Medulla oblongata (tissue), 1 donor: ENCODE measurements at regions not wholly inside any gene's neighbourhood (a gene's known extent, or its start where the extent isn't known, plus 50 kb on each side); places are given as distances from the start of the nearest gene placed in this dataset.

Experiments used
- DNase-seq: peaks from one replicate; pipeline ENCODE4 v3.0.0-alpha.2; 2015; ENCODE audit errors: extremely low spot score

DNA sequence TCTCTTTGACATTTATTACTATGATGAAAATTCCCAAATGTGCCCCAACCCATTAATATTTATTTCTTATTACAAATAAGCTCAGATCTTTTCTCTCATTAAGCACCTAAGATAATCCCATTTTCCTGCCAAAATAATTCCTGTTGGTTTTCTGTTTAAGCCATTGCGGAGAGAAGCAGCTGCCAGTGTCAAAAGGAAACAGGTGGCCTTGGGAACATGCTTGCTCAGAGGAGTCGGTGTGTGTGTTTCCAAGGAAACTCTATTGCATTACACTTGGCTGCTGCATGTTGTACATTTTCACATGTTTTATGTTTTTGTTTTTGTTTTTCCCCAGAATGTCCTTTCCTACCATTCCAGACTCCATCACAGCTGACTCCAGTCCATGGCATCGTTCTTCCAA lies 56.4 kb downstream of the CD24 start:
- no peak for DNase-seq

DNA sequence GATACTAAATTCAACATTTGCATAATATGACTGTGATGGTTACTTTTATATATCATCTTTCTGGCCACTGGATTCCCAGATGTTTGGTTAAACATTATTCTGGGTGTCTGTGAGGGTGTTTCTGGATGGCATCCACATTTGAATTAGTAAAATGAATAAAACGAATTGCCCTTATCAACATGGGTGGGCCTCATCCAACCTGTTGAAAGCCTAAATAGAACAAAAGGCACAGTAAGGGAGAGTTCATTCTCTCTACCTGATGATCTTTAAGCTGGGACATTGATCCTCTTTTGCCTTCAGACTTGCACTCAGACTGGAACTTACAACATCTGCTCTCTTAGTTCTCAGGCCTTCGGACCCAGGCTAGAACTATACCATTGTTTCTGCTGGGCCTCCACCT lies 57.6 kb downstream of the CD24 start:
- DNase-seq, result no peak

DNA sequence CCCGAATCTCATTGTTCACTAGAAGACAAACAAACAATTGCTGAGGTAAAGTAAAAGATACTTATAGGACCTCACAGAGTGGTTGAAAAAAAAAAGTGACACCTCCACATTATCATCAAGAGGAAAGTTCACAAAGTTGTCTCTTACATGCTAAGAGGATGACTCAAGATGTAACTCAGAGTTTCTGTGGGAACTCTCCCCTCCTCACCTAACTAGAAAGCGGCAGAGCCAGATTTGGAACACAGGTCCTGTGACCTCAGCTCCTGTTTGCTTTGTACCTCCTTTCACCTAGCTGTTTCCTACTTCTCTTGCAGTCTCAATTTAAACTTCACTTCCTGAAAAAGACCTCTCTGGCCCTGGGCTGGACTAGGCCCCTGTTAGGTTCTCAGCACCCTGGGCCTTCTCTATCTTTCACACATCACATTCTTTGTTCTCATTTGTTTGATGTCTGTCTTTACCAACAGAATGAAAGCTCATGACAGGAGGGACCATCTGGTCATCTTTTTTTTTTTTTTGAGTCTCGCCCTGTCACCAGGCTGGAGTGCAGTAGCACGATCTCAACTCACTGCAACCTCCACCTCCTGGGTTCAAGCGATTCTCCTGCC lies 60.8 kb downstream of the CD24 start:
- DNase-seq, result no peak

DNA sequence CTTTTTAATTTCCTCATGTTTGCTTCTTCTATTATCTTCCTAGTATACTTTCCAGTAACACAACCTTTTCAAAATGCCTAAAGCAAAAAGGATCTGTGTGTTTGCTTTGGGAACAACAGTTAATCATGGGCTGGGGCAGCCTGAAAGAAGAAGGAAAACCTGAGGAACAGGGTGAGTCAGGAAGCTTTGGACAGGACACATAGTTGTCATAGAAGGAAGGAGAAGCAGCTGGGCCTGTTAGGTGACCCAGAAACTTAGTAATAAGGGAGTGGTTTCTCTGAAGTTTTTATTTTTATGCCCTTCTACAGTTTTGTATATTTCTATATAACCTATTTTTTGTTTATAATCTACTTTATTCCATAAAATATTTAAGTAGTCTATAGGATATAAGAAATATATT lies 61.4 kb downstream of the CD24 start:
- DNase-seq, result no peak

DNA sequence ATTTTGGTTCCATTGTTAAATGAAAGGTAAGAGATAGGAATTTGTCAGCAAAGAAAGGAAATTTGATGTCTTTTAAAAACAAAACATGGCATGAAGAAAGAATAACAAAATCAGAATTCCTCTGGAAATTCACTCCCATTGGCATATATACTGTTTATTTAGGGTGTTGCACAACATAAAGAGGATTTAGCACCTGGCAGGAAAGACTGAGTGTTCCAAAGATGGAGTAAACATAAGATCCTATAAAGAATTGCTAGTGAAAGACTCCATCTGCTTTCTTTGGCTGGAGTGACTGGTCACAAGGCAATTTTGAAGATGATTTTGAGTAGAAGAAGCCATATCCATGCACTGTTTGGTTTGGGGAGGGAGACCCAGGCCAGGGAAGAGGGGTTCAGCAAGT lies 62.4 kb downstream of the CD24 start:
- DNase-seq, result no peak

DNA sequence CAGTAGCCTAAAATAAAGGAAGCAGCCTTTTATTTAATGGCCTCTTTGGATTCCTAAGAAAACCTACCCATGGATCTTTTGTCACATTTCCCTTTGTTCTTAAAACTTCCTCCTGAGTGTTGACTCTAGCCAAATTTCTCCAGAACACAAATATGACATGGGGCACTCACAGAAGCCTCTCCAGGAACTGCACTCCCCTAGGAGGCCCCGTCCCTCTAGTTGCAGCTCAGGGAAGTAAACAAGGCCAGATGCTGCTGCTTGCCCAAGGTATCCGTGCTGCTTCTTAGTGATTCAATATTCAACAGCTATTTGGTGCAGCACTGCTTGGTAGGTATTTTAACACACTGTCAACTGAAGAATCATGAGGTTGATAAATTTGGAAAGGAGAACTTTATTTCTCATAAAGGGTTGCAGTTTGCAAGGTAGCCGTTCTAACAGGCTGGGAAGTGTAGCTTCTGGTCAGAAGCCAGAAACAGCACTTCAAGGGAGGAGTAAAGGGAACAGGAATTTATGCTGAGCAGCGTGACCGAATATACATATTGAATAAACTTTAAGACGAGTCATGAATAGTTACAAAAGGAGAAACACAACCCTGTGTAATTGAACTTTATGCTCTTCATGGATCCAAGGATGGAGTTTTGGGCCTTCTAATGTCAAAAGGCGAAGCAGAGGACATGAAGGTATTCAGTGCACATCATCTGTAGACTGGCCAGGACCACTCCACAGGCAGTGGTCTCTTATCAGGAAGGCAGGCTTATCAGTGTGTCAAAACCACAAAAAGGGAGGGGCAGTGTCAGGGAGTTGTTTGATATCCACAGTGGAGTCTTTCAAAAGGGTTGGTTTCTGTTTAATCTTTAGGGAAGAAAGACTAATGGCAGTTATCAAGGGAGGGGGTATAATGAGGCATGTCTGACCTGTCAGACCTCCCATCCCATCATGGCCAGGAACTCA lies 63.3 kb downstream of the CD24 start:
- DNase-seq, result no peak

DNA sequence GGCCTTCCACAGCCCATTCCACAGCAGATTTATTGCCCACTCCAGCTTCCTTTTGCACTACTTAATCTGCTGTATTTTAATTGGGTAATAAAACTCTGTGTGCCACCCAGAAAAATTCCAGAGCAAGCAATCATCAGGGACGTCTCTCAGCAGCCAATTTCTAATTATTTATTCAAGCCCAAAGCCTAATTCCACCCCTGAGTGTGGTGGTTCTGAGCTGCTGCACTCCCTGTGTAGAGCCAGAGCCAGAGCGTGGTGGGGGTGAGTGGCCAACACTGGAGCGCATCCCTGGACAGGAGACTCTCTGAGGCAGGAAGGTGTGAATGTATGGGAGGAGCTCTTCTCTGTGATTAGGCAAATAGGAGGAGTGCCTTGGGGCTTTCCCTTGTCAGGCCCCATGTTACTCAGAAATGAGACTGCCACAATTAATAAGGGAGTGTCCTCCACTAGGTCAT lies 66.1 kb downstream of the CD24 start:
- DNase-seq, result no peak

DNA sequence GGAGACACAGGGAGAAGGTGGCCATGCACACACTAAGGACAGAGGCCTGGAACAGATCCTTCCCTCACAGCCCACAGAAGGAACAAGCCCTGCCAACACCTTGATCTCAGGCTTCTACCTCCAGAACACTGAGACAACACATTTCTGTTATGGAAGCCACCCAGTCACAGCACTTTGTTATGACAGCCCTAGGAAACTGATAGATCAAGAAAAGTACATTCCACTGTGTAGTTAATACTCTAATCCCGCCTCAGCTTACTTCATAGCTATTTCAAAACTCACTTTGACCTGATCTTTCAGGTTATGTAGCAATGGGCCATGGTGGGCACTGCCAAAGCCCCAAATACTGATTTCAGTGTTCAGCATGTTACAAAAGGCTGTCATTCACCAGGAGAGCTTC lies 66.8 kb downstream of the CD24 start:
- no peak for DNase-seq

DNA sequence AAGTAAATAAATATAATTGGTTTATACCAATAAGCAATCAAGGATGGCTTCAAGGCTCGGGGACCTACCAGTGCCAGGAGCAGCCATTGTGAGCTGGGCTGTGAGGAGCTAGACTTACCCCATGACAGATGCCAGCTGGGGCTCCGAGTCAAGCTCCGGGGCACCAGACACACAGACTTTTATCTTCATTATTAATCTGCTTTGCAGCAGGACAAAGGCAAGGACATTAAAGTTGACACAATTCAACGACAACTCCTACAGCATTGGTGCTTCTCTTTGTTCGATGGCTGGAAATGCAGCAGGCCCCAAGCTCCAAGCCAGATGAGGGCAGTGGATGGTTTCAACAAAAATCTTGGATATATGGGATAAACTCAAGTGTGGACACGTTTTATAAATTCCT lies 68.3 kb downstream of the CD24 start:
- DNase-seq, result no peak

DNA sequence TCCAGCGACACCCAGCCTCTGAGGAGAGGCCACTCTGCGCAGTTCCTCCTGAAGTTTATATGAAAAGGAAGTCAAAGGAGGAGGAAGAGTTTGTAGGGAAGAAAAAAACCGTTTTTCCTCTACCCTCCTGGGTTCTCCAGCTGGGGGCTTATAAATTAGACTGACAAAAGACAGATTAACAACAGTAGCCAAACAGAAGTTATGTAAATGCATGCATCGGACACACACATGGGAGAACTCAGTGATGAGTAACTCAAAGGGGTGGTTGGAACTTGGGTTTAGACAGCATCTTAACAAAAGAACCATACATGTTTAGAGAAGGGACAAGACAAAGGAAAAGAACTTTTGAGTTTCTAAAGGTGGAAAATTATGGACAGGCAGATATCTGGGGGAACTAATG lies 71.2 kb downstream of the CD24 start:
- no peak for DNase-seq

DNA sequence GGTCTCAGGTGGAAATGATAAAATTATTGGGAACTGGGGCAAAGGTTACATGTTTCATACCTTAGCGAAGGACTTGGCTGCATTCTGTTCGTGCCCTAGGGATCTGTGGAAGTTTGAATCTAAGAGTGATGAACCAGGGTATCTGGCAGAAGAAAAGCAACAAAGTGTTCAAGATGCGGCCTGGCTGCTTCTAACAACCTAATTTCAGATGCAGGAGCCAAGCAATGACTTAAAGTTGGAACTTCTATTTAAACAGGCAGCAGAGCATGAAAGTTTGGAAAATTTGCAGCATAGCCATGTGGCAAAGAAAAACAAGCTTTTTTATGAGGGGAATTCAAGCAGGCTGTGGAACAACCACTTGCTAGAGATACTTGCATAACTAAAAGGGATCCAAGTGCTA lies 73.5 kb downstream of the CD24 start:
- no peak for DNase-seq

DNA sequence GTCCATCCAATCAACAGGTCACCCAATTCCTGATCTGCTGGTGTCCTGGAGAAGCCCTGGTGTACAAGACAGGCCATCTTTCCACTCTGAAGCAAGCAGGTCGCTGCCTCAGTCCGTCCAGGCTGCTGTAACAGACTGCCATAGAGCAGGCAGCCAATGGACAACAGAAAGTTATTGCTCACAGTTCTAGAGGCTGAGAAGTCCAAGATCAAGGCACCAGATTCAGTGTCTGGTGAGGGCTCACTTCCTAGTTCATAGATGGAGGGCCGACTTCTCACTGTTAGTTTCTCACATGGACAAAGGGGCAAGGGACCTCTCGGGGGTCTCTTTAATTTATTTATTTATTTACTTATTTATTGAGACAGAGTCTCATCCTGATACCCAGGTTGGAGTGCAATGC lies 74.8 kb downstream of the CD24 start:
- no peak for DNase-seq

DNA sequence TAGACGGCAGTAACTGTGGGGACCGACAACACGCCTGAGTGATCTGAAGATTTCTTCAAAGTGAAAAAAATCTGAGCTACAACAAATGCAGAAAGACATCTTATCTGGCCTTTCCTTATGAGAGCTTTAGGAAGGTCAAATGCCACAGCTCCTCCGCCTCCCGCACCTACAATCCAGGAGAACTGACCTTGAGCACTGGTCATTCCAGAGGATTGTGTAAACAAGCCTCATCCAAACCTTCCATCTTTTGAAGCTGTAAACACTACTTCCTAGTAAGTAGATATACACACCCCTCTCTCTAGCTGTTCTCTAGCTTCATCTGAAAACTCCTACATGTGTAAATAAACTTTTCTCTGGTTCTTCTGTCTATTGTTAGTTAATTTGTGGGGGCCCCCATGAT lies 76.9 kb downstream of the CD24 start:
- DNase-seq, result no peak

DNA sequence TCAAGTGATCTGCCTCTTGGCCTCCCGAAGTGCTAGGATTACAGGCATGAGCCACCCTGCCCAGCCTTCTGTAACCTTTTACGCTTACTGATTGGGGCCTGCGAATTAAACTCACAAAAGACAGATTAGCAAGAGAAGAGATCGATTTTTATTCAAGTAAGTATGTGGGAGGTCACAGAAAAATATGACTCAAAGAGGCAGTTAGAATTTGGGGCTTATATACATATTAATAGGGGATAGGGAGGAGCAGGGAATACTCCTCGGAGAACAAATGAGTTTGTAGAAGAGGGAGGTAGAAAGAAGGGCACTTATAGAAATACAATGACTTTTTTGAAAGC lies 78.9 kb downstream of the CD24 start:
- no peak for DNase-seq

DNA sequence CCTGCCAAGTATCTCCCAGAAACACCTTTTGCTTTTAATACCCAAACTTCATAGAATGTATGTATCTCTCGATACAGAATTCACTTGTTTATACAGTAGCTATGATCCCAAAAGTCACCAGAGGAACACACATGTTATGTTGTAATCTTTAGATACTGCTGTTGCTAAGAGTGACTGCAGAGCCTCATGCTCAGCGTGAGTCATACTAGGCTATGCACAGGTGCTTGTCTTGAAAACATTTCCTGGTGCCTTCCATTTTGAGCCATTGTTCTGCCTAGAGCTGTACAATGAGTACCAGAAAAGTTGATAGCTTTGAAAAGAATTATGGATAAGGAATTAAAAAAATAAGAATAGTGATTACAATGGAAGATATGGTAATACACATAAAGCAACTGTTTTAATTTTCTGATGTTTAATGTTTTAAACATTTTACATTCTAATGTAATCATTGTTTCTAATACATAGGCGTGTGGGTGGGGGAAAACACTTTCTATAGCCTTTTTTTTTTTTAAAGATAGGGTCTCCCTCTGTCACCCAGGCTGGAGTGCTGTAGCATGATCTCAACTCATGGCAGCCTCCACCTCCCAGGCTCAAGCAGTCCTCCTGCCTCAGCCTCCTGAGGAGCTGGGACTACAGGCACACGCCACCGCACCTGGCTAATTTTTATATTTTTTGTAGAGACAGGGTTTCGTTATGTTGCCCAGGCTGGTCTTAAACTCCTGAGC lies 79.4 kb downstream of the CD24 start:
- no peak for DNase-seq

DNA sequence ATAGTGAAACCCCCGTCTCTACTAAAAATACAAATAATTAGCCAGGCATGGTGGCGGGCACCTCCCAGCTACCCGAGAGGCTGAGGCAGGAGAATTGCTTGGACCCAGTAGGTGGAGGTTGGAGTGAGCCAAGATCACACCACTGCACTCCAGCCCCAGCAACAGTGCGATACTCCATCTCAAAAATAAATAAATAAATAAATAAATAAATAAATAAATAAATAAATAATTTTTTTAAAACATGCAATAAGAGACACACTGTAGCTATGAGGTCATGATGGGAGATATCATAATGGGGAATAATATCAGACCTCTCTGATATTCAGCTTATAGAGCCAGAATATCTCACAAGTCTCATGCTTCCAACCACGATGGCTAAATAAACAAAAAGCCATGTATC lies 82.3 kb downstream of the CD24 start:
- no peak for DNase-seq

DNA sequence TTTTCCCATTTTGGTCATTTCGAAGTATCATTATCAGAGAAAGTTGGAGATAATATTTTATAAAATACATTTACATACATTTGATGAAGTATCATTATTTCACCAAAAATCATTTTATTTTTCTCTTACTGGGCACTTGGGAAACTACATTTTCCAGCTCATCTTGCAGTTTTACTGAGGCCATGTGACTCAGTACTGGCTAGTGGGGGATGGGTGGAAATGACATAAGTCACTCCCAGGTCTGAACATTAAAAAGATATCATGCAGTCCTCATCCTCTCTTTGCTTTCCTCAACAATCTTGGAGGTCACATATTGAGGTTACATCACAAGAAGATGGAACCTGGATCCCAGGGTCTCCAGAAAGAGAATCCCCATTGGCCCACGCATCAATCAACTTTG lies 84.1 kb downstream of the CD24 start:
- no peak for DNase-seq

DNA sequence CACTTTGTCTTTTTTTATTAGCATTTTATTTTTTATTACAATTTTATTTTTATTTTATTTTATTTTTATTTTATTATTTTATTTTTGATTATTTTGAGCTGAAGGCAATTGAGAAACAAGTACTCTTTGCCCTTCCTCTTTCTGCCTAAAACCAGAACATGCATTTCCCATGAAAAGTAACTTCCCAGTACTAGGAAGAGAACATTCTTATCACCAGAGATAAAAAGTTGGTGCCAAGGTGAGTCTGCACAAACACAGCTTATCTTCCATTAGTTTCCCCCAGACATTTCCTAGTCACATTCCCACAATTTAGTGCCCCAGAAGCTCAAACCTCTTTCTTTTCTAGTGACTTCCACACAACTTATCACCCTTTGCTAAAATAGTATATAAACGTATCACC lies 84.8 kb downstream of the CD24 start:
- DNase-seq, result no peak

DNA sequence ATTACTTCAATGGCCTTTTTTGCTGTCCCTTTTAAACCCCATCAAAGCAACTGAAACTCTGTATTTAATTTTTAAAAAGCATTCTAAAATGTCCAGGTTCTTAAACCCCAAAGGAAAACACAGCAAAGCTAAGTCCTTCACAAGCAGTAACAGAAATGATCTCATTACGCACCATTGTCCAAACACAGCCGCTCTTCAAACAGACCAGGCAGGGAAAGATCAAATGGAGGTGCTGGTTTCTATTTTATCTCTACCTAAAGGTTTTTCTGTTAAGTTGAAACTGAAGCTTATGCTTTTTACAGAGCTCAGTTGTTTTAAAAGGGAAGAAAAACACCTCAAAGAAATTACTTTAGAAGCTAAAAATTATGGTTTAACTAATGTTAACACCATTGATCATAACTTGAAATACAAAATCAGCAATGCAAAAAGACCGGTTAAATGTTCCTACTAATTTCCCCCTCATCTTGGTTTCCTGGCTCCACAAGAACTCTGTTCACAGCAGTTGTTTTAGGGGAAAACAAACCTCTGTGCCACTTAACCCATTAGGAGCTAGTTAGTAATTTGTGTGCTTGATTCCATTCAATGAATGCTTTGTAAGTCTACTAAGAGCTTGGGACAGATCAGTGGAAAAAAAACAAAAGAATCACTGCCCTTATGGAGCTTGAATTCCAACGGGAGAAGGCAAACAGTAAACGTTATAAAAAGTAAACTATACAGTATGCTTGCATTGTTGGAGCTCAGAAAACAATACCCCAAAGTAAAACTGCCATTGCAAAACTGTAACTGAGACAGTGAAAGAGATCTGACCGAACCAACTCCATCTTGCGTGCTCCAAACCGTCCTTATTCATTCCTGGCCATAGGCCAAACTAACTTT lies 87.4 kb downstream of the CD24 start:
- DNase-seq, result no peak

DNA sequence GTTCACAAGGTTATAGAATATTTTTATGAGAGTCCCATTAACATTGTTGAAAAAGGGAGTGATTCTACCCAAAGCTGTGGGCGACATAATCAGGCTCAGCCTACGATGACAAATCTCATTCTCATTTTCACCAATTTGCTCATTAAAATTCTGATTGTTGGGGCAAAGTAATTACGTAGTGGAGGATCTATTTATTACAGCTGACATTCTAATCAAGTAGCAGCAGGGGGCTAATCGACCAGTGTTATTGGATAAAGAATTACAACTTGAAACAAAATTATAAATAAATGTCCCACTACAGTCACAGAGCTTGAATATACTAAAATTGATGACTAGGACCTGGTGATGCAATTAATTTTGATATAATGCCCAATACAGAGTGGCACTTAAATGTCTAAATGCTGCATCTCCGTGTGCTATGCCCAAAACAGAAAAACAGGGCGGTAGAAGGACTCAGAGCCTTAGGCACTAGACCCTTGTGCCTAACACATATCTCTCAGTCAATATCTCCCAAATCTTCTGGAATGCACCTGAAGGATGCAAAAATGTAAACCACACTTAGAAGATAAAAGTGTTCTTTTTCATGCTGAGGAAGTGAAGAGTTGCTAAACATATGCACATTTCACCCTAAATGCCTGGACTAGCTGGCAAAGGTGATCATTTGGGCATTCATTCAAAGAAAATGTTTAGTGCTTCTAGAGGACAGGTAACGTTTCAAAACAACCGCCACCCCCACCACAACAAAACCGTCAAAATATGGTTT lies 88.3 kb downstream of the CD24 start:
- no peak for DNase-seq

DNA sequence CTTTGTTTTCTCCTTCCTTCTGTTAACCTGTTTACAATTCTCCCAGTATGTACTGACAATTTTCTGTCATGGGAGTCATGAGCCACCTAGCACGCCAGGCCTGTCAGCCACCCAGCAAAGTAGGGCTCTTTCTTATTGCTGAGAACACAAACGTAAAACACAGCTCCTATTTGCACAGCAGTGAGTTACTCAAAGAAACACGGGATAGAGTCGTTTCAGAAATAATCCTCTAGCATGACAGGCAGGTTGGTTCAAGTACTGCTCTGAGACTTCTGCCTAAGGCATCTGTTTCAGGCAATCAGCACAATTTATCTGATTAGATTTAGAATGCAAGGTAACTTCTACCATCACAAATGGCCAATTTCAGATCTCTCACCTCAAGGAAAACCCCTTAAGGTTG lies 88.8 kb downstream of the CD24 start:
- DNase-seq, result no peak
